ES-I3 (cell line): ENCODE measurements at regions not wholly inside any gene's neighbourhood (a gene's known extent, or its start where the extent isn't known, plus 50 kb on each side); places are given as distances from the start of the nearest gene placed in this dataset.
A peak's percentile ranks its signal among the peaks of the same experiment; 100 is the strongest.
"Not testable (repeated sequence)": the region's sequence is repeated elsewhere in the genome, so short reads cannot be mapped to it uniquely, and the experiment has no call there.

Experiments used
- H3K36me3 ChIP-seq: 2 replicates; pipeline ENCODE4 v1.6.1; 2013; ENCODE audit warnings: mild to moderate bottlenecking, low read length, control low read depth, moderate library complexity; ENCODE audit not compliant: insufficient read depth
- H3K4me1 ChIP-seq: 2 replicates; pipeline ENCODE4 v1.6.1; 2013; ENCODE audit warnings: mild to moderate bottlenecking, control low read depth, low read length; ENCODE audit not compliant: insufficient read depth
- H3K9ac ChIP-seq: 2 replicates; pipeline ENCODE4 v1.6.1; 2013; ENCODE audit warnings: low read depth, mild to moderate bottlenecking, low read length, moderate library complexity
- H3K9me3 ChIP-seq: 2 replicates; pipeline ENCODE4 v1.6.1; 2013; ENCODE audit warnings: mild to moderate bottlenecking, low read length, moderate library complexity; ENCODE audit not compliant: control insufficient read depth, insufficient read depth

DNA sequence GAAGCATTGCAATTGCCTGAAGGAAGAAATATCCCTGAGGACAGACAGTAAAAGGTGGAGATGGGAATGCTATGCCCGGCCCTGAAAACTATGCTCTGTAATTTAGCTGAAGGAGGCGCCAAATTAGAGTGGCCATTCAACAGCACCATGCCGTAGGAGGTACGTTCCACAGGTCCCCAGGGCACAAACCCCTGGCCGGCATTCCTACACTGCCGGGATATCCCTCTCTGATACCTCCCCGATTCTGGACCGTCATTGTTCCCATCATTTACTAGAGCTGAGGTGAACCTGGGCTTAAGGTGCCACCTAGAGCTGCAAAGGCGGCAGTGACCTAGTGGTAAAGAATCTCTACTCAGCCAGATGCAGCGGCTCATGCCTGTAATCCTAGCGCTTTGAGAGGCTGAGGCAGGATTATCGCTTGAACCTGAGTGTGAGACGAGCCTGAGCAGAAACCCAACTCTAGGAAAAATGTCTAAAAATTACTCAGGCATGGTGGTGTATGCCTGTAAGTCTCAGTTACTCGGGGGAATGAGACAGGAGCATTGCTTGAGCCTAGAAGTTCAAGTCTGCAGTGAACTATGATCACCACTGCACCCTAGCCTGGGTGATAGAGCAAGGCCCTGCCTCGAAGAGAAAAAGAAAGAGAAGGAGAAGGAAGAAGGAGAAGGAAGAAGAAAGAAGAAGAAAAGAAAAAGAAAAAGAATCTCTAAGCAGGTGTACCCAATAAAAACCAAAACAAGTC is 53.0 kb upstream of the TNKS2 start:
- Histone ChIP-seq H3K9me3 (peaks cover 7% of the 10 kb centered on the region; the same call in 1 of the 2 replicates), H3K9ac (peak overlapping the region; percentile 46; the same call in 1 of the 2 replicates), H3K36me3 (no peaks in the 10 kb centered on the region), H3K4me1 (no peaks in the 10 kb centered on the region)

GRCh38 chr10:91743465-91743864 is 54.8 kb upstream of the TNKS2 start:
- Histone ChIP-seq H3K4me1 (no peaks in the 10 kb centered on the region; the same call in 1 of the 2 replicates), H3K36me3 (no peaks in the 10 kb centered on the region), H3K9me3 (peaks cover 2% of the 10 kb centered on the region; the same call in 1 of the 2 replicates), H3K9ac (no peak overlapping the region)

DNA sequence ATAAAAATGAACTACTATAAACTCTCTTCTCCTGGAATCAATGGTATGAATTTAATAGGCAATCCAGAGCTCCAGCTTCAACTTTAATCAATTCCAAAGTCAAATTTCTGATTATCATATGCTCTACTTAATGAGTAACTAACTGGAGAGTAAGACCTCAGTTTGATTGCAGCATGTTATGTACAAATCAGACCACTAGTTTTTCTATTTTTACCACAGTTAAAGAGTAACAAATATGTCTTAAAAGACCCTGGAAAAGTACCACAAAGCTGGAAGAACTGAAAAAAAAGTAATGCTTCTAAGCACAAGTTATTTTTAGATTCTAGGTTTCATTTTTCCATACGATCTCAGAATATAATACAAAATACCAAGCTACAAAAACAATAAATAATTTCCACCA is 56.0 kb upstream of the TNKS2 start:
- Histone ChIP-seq H3K9me3 (no peaks in the 10 kb centered on the region), H3K36me3 (no peaks in the 10 kb centered on the region), H3K4me1 (no peaks in the 10 kb centered on the region; the same call in 1 of the 2 replicates), H3K9ac (no peak overlapping the region)

DNA sequence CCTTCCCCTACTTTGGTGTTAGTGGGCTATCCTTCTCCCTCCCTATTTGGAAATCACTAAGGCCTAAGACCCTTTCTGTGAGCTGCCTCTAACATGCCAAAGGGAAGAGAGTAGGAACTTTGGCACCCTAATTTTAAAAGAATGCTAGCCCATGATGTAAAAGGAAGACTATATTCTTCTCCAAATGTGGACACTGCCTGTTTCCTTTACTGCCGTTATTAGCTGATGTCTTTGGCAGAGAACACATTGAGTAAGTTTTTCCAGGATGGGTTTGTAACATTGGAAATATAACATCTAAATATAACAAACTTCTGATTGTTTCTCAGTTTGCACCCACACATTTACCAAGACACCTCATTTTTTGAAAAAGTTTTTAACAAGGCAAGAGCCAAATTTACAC is 56.9 kb upstream of the TNKS2 start:
- Histone ChIP-seq H3K9ac (no peak overlapping the region), H3K4me1 (no peaks in the 10 kb centered on the region; the same call in 1 of the 2 replicates), H3K36me3 (no peaks in the 10 kb centered on the region), H3K9me3 (no peaks in the 10 kb centered on the region)

DNA sequence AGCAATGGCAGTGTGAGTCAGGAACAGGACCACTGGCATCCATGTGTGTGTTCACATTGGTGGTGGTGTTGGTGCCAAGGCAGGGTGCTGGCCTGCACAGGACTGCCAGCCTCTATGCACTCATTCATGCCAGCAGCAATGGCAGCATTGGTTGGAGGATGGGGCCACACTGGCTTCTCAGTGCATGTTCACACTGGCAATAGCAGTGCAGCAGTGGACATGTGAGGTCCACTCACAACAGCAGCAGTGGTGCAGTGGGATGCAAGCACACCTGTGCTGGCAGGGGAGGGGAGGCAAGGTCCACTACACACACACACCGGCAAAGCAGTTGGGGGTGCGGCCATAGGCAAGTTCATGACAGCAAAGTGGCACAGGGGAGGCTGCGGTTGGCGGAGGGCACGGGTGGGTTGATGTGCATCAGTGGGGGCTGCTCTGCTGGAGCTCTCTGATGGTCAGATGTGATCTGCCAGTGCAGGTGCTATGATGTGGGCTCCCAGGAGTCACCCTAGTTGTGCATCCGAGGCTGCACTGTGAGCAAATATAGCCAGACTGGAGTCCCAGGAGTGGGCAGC is 57.8 kb upstream of the TNKS2 start:
- no peaks in the 10 kb centered on the region; the same call in 1 of the 2 replicates for H3K4me1 ChIP-seq
- H3K9me3 ChIP-seq: no peaks in the 10 kb centered on the region
- no peaks in the 10 kb centered on the region for H3K36me3 ChIP-seq
- no peak overlapping the region for H3K9ac ChIP-seq

- H3K4me1 ChIP-seq, H3K9ac ChIP-seq: not testable (repeated sequence)
Measured at GRCh38 chr10:91732265-91732664, 66.0 kb upstream of the TNKS2 start.

GRCh38 chr10:91729339-91729738 is 68.9 kb upstream of the TNKS2 start:
- not testable (repeated sequence) for H3K9me3 ChIP-seq, H3K4me1 ChIP-seq, H3K36me3 ChIP-seq, H3K9ac ChIP-seq

More at GRCh38 chr10:91732265-91732664, 66.0 kb upstream of the TNKS2 start:
- H3K9me3 ChIP-seq, H3K36me3 ChIP-seq: not testable (repeated sequence)

DNA sequence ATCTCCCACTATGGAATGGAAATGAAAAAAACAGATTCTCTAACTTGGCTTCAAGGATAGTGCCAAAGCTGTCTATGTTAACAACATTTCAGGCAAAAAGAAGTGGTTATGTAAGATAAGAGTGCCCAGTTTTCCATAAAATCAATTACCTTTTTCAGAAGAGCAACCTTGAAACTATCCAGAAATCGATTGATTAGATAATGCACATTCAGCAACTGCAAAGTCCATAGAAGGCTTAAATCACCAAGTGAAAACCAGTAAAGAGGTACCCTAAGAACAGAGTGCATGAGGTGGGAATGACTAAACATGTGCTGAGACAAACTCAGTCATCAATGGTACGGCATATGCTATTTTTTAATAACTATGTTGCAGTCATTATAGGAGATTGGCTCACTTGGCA is 71.9 kb upstream of the TNKS2 start:
- H3K36me3 ChIP-seq: no peaks in the 10 kb centered on the region
- H3K9ac ChIP-seq: no peak overlapping the region
- no peaks in the 10 kb centered on the region; the same call in 1 of the 2 replicates for H3K9me3 ChIP-seq
- H3K4me1 ChIP-seq: no peaks in the 10 kb centered on the region

- no peaks in the 10 kb centered on the region for H3K4me1 ChIP-seq
- no peaks in the 10 kb centered on the region; the same call in 1 of the 2 replicates for H3K9me3 ChIP-seq
- H3K9ac ChIP-seq: no peak overlapping the region
- no peaks in the 10 kb centered on the region for H3K36me3 ChIP-seq
Measured at GRCh38 chr10:91724933-91725332, 73.3 kb upstream of the TNKS2 start.

- no peaks in the 10 kb centered on the region for H3K9me3 ChIP-seq
- H3K9ac ChIP-seq: no peak overlapping the region
- no peaks in the 10 kb centered on the region for H3K4me1 ChIP-seq
- H3K36me3 ChIP-seq: no peaks in the 10 kb centered on the region
Measured at GRCh38 chr10:91713461-91714072, 80.7 kb upstream of the PPP1R3C start.

DNA sequence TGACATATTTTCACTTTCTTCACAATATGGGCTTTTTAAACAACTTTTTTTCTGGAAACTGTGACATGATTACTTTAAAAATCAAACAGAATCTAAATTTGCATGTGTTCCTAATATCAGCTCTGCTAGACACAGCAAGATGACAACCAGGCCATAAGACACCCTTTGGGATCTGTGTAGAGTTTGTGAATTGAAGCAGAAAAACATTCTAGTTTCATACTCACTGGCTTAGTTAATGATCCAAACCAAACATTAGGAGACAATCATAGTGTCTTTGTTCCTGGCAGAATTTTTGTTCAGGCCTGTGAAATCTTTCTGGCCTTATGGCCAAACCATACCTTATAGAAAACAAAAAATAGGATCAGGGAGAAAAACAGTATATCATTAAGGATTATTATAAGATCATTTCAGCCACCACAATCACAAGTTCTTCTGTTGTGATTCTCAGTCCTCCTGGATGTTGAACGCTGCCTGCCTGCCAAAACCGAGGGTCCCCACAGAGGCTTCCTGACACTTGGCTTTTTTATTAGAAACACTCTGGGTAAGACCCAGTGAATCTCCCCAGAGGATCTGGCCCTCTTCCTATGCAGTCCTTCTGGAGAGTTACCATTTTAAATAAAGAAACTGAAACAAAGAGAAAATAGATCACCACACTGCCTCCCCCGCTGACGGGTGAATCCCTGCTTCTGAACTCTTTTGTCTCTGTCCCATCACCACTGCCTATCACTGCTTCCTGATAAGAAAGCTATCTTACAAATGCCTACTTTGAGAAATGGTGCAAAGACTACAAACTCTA is 79.2 kb upstream of the PPP1R3C start:
- Histone ChIP-seq H3K36me3 (no peaks in the 10 kb centered on the region), H3K4me1 (no peaks in the 10 kb centered on the region), H3K9ac (no peak overlapping the region), H3K9me3 (no peaks in the 10 kb centered on the region)

GRCh38 chr10:91709394-91709798 is 76.5 kb upstream of the PPP1R3C start:
- no peaks in the 10 kb centered on the region for H3K9me3 ChIP-seq
- no peaks in the 10 kb centered on the region for H3K36me3 ChIP-seq
- no peak overlapping the region for H3K9ac ChIP-seq
- H3K4me1 ChIP-seq: no peaks in the 10 kb centered on the region

- H3K9ac ChIP-seq: no peak overlapping the region
- H3K4me1 ChIP-seq: no peaks in the 10 kb centered on the region
Measured at GRCh38 chr10:91708174-91708861, 75.4 kb upstream of the PPP1R3C start.

DNA sequence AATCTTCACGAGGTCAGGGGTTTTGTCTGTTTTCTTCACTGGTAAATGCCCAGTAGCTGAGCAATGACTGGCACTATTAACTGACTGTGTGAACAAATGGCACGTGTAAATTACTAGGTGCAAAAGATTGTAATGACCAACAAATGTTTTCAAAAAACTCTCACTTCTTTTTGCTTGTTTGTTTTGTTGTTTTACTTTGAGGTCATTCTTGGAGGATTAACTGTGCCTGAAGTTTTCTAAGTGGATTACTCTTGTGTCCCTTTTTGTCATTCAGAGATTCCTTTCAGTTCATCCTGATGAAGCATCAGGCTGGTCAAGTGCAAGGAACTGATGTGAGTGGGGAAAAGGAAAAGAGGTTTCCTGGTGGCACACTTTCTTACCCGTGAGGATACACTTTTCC is 74.4 kb upstream of the PPP1R3C start:
- no peaks in the 10 kb centered on the region for H3K4me1 ChIP-seq
- no peak overlapping the region for H3K9ac ChIP-seq
- no peaks in the 10 kb centered on the region for H3K9me3 ChIP-seq
- no peaks in the 10 kb centered on the region for H3K36me3 ChIP-seq

More at GRCh38 chr10:91708174-91708861, 75.4 kb upstream of the PPP1R3C start:
- Histone ChIP-seq H3K9me3 (no peaks in the 10 kb centered on the region), H3K36me3 (no peaks in the 10 kb centered on the region)
